HG02798 (cell line): ENCODE measurements at regions not wholly inside any gene's neighbourhood (a gene's known extent, or its start where the extent isn't known, plus 50 kb on each side); places are given as distances from the start of the nearest gene placed in this dataset.
"Not testable (repeated sequence)": the region's sequence is repeated elsewhere in the genome, so short reads cannot be mapped to it uniquely, and the experiment has no call there.

Experiments
- ATAC-seq: cut with Tn5 transposase; IDR thresholded peaks from one replicate; pipeline ENCODE4 v1.9.1; 2021; ENCODE audit warnings: mild to moderate bottlenecking; ENCODE audit not compliant: unreplicated experiment, poor library complexity

DNA sequence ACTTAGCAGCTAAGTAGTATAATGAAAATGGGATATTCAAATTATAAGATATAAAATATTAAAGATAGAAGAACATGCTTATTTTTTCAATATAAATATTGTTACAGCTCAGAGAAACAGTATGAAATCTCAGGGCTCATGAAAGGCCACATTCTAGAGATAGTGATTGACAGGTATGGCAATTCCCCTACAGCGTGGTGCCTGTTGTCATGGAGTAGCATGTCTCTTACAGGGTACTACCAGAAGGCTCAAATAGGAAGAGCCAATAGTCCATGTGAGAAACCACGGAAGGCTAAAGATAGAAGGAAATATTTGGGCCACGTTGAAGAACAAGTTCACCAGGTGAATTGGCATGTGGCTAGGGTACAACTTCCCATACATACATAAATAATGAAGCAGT lies 522.9 kb upstream of the ZNF337 start:
- ATAC-seq, result not testable (repeated sequence)

DNA sequence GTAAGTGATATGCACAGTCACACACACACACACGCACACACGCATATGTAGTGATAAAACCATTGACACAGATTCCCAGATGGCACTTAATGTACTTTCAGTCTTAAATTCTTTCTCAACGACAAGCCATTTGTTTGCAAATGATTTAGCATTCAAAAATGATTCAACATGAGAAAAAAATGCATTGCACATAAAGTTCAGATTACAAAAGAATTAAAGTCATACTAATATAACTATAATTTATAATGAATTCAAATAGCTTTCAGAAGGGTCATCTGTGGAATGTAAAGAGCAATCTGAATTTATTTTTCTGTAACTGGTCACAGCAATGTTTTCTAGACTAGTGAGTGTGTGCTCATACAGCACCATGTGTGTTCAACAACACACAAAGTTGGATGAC lies 521.6 kb upstream of the ZNF337 start:
- ATAC-seq, result no peak

DNA sequence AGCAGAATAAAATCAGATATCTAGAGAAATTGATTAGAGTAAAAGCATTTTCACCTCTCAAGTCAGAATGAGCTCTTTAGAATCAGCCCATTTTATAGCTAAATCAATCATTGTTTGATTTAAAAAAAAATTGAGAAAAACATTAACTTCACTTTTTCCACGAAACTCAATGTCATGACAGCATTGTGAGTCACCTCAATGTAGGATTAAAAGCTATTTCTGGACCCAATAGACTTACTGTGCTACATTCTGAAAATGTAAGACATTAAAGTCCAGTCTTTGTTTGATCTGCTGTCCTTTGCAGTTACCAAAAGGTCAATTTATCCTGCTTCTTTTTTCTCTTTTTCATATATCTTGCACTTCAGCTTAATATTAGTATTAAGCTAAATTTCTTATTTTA lies 519.4 kb upstream of the ZNF337 start:
- ATAC-seq, result no peak

DNA sequence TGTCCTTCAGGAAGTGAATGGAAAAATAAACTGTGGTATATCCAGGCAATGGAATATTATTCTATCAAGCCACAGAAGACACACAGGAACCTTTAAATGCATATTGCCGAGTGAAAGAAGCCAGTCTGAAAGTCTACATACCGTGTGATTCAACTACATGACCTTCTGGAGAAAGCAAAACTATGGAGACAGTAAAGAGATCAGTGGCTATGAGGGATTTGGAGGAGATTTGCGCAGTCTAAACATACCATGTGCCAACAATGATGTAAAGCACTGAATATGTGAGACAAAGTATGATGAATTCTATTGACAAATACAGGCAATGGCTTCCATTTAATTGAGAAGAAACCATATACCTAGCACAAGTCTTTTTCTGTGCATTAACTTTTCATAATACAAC lies 518.3 kb upstream of the ZNF337 start:
- ATAC-seq, result no peak

DNA sequence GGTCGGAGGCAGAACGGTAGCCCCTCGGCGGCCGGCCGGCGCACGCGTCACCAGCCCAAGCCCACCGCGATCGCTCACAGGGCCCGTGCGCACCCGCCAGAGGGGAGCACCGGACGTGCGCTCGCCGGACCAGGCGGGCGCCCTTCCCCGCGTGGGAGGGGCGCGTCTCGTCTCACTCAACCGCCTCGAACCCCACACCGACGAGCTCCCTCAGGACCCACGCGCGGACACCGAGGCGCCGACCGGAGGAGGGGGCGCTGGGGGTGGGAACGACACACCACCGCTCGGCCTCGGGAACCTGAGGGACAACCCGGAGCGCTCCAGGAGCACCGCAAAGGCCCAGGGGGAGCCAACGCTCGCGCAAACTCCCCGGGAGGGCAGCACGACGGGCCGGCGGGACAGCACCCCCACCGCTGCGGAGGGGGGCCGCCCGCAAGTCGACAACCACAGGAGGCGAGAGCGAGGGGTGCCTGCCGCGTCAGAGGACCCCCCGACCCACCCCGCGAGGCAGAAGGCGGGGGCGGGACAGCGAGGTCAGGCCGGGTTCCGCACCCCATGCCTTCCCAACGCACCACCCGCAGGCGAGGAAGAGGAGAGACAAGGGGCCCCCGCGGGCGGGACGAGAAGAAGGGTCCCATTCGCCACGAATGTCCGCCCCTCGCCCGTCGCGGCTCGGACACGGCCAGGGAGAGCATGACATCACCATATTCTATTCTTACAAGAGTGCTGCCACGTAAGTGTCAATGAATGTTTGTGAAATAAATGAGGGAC lies 512.7 kb upstream of the ZNF337 start:
- no peak for ATAC-seq

DNA sequence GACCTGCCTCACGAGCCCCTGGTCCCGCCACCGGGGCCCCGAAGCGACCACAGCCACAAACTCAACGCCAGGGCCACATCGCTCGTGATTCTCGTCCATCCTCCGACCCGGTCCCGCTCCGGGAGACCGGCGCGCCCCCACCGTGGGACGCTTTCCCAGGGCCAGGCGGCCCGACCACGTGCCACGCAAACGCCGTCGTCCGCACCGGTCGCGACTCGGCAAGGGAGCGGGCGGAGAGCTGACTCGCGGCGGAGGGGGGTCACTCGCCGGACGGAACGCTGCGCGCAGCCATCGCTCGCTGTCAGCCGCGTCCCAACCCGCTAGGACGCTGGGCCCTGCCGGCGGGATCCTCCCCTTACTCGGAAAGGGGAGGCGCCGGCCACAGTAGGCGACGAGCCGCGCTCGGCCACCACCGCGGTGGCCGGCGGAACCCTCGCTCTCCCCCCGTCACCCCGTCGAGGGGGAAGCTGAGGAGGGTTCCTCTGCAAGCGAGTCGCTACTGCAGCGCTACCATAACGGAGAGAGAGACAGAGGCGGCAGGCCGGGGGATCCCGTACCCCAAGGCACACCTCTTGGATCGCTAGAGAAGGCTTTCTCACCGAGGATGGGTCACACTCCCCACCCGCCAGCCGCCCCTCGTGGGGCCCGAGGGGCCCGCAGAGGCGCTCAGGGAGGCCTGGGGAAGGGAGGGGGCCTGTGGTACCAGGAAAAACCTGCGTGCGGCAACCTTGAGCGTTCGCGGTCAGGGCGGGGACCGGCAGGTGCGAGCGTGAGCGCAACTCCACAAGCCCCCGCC lies 511.8 kb upstream of the ZNF337 start:
- no peak for ATAC-seq

DNA sequence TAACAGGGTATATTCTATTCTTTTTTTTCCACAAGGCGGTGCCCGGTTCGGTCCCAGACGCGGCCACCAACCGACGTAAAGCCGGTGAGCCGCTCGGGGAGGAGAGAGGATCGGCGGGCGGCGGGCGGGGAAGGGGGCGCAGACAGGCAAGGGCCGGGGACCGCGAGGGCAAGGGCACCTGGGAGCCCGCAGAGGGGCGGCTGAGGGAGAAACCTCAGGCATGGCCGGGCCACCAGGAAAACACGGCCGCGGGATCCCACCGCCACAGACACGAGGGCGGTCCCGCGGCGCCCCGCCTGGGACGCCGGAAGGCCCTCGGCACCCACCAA lies 511.3 kb upstream of the ZNF337 start:
- ATAC-seq, result not testable (repeated sequence)

DNA sequence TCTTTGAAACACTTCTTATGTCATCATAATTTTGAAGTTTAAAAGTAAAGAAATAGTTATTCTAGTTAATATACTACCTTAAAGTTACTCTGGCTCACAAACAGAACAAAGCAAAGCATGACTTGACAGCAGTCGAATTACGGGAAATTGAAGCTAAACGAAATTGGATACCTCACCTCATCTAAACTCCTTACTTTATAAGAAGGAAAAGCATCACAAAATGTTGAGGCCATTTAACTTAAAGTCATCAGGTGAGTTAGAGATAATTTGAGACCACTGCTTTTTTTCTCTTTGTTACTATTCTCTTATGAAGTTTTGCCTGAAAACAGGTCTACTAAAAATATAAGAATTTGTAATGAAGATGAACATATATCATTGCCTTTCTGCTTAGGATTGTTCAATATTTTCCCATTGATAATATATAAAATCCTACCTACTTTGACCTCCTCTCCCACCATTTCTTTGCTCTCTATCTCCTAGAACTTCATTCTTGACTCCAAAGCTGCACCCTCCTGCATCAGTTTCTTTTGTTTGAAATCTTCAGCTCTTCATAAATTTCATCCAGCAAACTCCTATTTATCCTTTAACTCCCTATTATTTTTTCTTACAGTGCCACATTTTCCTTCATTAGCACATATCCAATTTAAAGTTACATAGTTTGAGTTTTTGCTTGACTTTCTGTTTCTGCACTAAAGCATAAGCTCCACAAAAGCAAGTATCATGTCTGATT lies 510.7 kb upstream of the ZNF337 start:
- ATAC-seq, result no peak

DNA sequence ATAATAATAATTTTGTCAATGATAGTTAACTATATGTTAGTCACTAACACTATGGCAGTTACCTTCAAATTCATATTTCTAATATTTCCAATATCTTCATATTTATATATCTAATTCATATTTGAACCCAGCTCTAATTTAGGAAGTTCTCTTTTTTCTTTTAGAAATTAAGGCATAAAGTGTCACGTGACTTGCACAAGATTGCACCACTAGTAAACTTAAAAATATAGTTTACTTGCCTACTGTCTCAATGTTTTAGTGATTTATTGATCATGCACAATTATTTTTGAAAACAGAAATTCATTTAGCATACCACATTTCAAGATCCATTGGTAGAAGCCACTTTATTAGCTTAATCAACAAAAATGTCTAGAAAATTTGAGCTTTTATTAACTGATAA lies 508.7 kb upstream of the ZNF337 start:
- no peak for ATAC-seq

DNA sequence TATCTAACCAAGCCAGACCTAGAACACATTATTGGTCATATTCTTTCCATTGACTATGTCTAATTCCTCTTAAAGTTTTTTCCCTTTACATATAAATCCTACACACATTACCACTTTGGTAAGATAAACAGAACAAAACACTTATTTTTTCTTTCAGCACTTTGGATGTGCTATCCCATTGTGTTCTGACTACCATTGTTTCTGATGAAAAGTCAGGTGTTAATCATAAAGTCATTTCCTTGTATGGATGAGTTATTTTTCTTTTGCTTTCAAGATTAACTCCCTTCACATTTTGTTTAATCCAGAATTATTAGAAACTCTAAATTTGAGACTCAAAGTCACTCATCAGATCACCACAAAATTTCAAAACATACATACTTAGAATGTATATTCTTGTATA lies 504.4 kb upstream of the ZNF337 start:
- ATAC-seq, result not testable (repeated sequence)

DNA sequence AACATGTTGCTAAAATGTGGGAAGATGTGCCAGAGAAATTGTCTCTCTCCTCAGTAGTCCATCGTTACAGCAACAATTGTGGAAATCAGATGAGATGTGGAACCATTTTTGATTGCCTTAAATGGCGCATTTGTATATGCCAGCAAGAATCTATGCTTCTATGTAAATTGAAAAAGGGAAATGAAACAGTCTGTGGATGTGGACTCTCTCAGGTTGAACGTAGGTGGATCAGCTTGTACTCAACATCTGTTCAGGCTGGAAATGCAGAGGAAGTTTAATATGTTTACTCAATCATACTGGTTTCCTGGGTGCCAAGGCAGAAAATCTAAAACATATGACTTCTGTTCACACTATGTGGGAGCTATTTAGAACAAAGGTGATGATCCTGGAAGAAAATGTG lies 490.7 kb upstream of the ZNF337 start:
- not testable (repeated sequence) for ATAC-seq

DNA sequence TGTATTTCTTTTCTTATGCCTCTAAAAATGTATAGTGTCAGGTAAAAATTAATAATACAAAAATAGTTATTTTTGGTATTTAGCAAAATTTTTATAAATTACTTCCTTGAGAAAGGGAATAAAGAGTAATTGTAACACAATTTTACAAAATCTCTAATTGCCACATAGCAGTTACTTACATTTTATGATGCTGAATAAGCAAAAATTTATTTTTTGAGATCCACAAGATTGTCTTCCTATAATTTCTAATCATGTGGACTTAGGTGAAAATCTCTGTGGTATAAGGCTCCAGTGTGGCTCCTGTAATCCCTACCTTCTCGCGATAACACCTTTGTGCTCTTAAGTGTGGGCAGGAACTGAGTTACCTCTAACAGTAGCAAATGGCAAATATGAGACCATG lies 487.1 kb upstream of the ZNF337 start:
- ATAC-seq, result not testable (repeated sequence)

DNA sequence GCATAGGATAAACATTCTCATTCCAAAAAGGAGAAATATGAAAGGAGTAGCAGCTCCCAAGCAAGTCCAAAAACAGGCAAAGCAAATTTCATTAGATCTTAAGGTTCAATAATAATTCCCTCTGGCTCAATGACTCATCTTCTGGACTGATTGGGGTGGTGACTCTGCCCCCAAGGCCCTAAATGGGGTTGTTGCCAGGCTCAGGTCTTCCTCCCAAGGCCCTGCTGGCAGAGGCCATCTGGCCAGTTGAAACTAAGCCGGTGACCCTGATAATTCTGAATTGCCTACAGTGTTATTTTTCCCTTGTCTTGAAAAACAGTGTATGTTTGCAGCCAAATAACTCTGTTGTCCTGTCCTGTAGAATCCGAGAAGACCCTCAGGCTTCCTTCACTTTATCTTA lies 484.7 kb upstream of the ZNF337 start:
- not testable (repeated sequence) for ATAC-seq

DNA sequence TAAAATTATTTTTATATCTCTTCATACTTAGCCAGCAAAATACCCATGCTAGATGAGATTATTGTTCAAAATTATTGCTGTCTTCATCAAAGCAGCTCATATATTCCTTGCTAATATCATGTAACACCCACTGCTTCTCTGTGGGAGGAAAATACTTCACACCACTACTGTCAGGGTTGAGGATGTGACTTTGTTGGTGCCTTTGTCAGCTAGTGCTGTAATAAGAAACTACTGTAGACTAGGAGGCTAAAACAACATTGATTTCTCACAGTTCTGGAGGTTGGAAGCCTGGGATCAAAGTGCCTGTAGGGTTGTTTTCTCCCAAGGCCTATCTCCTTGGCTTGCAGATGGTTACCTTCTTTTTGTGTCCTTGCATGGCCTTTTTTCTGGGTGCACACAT lies 475.2 kb upstream of the ZNF337 start:
- not testable (repeated sequence) for ATAC-seq

DNA sequence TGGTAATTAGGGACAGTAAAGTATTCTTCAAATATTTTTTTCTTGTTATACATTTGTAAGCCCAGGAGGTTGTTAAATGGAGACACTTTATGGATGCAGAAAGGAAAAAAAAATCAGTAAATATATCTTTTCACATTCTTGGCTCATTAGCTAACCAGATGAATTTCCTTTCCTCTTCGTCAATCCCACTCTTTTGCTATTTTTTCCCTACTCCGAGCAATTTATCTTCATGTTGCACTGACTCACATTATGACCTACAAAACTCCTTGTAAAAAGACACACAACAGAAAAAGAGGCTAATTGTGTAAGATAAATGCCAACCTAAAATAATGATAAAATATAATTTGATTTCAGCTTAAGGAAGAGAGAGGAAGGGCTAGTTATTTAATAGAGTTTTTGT lies 472.9 kb upstream of the ZNF337 start:
- no peak for ATAC-seq

DNA sequence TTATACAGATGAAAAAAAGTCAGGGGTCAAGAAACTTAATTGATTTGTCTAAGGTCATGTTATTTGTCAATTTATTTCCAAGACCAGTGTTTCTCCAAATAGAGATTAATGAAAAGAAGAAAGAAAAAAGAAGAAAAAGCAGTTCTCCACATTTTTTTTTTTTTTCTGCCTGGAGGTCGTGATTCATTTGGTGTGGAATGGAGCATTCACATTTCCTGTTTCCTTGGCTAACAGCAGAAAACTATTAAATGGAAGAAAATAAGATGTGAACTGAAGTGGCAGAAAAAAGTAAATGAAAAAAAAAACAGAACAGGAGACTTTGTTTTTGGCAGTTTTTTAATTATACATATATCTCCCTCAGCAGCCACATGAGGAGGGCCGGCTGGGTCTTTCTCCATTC lies 470.8 kb upstream of the ZNF337 start:
- no peak for ATAC-seq

DNA sequence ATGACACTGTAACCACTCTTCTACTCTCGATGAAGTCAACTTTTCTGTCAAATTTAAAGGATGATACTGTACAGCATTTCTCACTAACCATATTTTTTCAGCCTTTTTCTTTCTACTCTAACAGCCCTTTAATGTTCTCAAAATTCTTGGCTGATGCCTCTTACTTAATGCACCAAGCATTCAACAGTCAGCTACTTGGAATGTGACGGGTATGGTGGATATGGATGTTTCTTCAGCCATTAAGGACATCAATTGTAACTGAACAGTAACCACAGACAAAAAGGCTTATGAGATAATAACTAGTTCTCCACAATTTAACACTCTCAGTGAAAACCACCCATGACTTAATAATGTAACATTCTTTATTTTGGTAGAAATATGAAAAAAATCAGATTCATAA lies 467.2 kb upstream of the ZNF337 start:
- ATAC-seq, result no peak

DNA sequence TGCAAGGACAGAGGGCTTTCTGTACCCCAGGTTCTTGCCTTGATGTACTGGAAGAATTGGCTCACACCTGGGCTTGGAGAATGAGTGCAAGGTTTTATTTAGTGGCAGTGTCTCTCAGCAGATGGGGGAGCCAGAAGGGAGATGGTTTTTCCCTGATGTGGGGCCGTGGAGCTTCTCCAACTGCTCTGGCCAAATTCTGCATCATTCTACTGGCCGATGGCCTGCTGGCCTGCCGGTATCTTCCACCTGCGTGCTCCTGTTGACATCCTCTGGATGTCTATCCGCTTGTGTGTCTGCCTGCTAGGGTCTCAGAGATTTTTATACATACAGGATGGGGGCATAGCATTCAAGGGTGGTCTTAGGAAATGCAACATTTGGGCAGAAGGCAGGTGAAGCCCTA lies 466.5 kb upstream of the ZNF337 start:
- ATAC-seq, result not testable (repeated sequence)

DNA sequence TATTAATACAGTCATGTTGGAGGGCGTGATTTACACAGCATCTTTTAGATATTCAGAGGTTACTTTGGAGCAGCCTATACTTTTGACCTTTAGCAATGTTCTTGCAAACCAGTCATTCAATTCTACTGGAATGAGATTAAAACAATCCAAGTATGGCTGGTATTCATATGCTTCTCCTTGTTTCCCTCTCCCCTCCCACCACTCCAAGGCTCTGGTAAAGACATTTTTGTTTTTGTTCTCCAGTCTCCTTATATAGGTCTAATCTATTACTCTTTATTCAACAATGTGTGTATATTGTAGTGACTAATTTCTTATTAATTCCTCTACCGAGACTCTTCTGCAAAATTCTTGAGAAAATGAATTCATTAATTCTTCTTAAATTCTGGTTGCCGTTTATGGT lies 465.1 kb upstream of the ZNF337 start:
- ATAC-seq, result not testable (repeated sequence)

DNA sequence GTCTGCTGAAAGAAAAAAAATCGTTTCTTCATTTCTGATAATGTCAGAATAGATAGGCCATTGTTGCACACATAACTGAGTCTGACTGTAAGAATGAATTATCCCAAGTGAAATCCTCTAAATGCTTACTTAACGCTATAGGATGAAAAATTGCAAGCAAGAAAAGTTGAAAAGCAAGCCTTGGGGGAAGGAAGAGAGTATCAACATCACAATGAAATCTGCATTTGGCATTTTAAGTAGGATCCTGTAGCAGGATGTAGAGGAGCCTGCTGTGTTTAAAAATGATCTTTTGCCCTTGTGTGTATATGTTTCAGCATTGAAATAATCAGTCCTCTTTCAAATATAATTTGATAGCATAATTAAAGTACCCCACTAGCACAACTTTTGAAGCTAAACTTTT lies 464.3 kb upstream of the ZNF337 start:
- ATAC-seq, result not testable (repeated sequence)

DNA sequence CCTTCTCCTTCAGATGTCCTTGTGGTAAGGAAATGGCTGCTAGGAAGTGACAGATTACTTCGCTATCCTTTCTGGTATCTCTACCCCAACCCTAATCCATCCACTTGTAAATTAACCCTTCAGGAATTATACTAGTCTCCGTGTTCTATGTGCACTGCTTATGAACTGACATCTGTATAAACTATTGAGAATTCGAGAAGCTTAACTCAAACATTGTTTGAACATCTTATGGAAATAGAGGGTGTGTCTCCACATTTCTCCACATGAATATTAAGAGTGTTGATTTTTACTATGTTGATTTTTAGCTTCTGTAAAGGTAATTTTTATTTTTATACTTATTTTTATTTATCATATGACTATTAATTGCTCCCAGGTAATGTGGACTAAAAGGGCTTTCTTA lies 457.6 kb upstream of the ZNF337 start:
- no peak for ATAC-seq
